Neural progenitor cell (in vitro differentiated cells): ENCODE measurements at regions not wholly inside any gene's neighbourhood (a gene's known extent, or its start where the extent isn't known, plus 50 kb on each side); places are given as distances from the start of the nearest gene placed in this dataset.

Experiments
- DNase-seq: peaks from one replicate; pipeline ENCODE4 v3.0.0-alpha.2; 2016; ENCODE audit warnings: low spot score
- H2AFZ ChIP-seq: fragments of 200-600 bp; sonication (generic); replicated peaks from 2 replicates; pipeline ENCODE4 v1.6.1; 2016; ENCODE audit warnings: antibody characterized with exemption
- H3F3A ChIP-seq: fragments of 200-600 bp; sonication (generic); 2 replicates; pipeline ENCODE4 v1.6.1; 2016; ENCODE audit warnings: antibody characterized with exemption, low read depth
- H3K27ac ChIP-seq: fragments of 200-600 bp; sonication (generic); 2 replicates; pipeline ENCODE4 v1.5.1; 2016; ENCODE audit warnings: mild to moderate bottlenecking
- H3K27me3 ChIP-seq: fragments of 200-600 bp; sonication (generic); 2 replicates; pipeline ENCODE4 v1.6.1; 2016; ENCODE audit warnings: mild to moderate bottlenecking, moderate library complexity
- H3K36me3 ChIP-seq: fragments of 200-600 bp; sonication (generic); 2 replicates; pipeline ENCODE4 v1.5.1; 2016
- H3K4me1 ChIP-seq: fragments of 200-600 bp; sonication (generic); 2 replicates; pipeline ENCODE4 v1.6.1; 2016; ENCODE audit warnings: mixed run types
- H3K4me2 ChIP-seq: fragments of 200-600 bp; sonication (generic); 2 replicates; pipeline ENCODE4 v1.6.1; 2016
- H3K4me3 ChIP-seq: fragments of 200-600 bp; sonication (generic); 2 replicates; pipeline ENCODE4 v1.5.1; 2016
- H3K79me2 ChIP-seq: fragments of 200-600 bp; sonication (generic); 2 replicates; pipeline ENCODE4 v1.6.1; 2016; ENCODE audit warnings: low read depth
- H3K9ac ChIP-seq: fragments of 200-600 bp; sonication (generic); 2 replicates; pipeline ENCODE4 v1.6.1; 2016
- H3K9me3 ChIP-seq: fragments of 200-600 bp; sonication (generic); 2 replicates; pipeline ENCODE4 v1.5.1; 2016; ENCODE audit warnings: low read depth
- H4K20me1 ChIP-seq: fragments of 200-600 bp; sonication (generic); 2 replicates; pipeline ENCODE4 v1.6.1; 2016; ENCODE audit warnings: low read depth
- H3K27ac Mint-ChIP-seq: 3 replicates; pipeline ENCODE4 v1.8.0; 2021; ENCODE audit warnings: mixed read lengths
- H3K27me3 Mint-ChIP-seq: 2 replicates; pipeline ENCODE4 v1.8.0; 2022; ENCODE audit warnings: low read depth, mild to moderate bottlenecking, inconsistent platforms, moderate library complexity, mixed read lengths; ENCODE audit not compliant: insufficient read depth
- H3K36me3 Mint-ChIP-seq: 3 replicates; pipeline ENCODE4 v1.8.0; 2021; ENCODE audit warnings: mixed read lengths
- H3K4me1 Mint-ChIP-seq: 3 replicates; pipeline ENCODE4 v1.8.0; 2021; ENCODE audit warnings: mixed read lengths
- H3K4me3 Mint-ChIP-seq: 3 replicates; pipeline ENCODE4 v1.8.0; 2021; ENCODE audit warnings: mild to moderate bottlenecking, moderate library complexity, mixed read lengths
- H3K9me3 Mint-ChIP-seq: 3 replicates; pipeline ENCODE4 v1.8.0; 2020; ENCODE audit warnings: mixed read lengths
- EZH2 ChIP-seq: fragments of 200-600 bp; sonication (generic); IDR thresholded peaks from 2 replicates; pipeline ENCODE4 v1.6.1; 2017; ENCODE audit warnings: antibody characterized with exemption, mild to moderate bottlenecking, moderate library complexity
- EZH2phosphoT487 ChIP-seq: fragments of 200-600 bp; sonication (generic); IDR thresholded peaks from 2 replicates; pipeline ENCODE4 v1.6.1; 2017; ENCODE audit warnings: antibody characterized with exemption
- TF ChIP-seq, protein P1 (sequence below): fragments of 200-600 bp; sonication (generic); IDR thresholded peaks from 2 replicates; pipeline ENCODE4 v1.5.1; 2017; ENCODE audit warnings: antibody characterized with exemption, mild to moderate bottlenecking

DNA sequence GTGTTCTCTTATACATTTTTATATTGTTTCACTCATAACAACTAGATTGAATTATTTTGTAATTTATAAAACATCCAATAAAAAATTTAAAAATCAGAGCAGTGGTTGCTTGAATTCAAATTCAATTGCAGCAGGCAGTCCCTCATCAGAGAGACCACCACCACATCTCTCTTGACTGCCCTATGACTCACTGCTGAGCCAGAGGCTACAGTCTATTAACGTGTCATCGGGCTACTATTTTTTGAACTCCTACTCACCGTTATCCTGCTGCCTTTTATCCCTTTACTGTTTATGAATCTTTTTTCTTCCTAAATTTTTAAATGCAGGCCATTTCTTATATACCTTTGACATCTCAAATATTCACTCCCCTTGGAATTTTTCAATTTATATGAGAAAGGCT lies 144.7 kb downstream of the BARHL2 start:
- Mint-ChIP-seq H3K9me3 (peaks cover 6% of the 10 kb centered on the region), H3K36me3 (no peaks in the 10 kb centered on the region), H3K4me1 (peaks cover 10% of the 10 kb centered on the region), H3K4me3 (no peak overlapping the region), H3K27ac (no peak overlapping the region), H3K27me3 (no peaks in the 10 kb centered on the region)
- H3K27me3 ChIP-seq = no peaks in the 10 kb centered on the region
- no peak overlapping the region for H3K9ac ChIP-seq
- no peak overlapping the region for H3K27ac ChIP-seq
- H3K36me3 ChIP-seq = no peaks in the 10 kb centered on the region
- H2AFZ ChIP-seq = no peak overlapping the region
- no peaks in the 10 kb centered on the region for H3F3A ChIP-seq
- DNase-seq = no peak
- H3K9me3 ChIP-seq = no peaks in the 10 kb centered on the region
- no peak for TF ChIP-seq EZH2phosphoT487
- no peak for TF ChIP-seq EZH2
- TF ChIP-seq, protein P1, sequence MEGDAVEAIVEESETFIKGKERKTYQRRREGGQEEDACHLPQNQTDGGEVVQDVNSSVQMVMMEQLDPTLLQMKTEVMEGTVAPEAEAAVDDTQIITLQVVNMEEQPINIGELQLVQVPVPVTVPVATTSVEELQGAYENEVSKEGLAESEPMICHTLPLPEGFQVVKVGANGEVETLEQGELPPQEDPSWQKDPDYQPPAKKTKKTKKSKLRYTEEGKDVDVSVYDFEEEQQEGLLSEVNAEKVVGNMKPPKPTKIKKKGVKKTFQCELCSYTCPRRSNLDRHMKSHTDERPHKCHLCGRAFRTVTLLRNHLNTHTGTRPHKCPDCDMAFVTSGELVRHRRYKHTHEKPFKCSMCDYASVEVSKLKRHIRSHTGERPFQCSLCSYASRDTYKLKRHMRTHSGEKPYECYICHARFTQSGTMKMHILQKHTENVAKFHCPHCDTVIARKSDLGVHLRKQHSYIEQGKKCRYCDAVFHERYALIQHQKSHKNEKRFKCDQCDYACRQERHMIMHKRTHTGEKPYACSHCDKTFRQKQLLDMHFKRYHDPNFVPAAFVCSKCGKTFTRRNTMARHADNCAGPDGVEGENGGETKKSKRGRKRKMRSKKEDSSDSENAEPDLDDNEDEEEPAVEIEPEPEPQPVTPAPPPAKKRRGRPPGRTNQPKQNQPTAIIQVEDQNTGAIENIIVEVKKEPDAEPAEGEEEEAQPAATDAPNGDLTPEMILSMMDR = no peak
- H3K4me2 ChIP-seq = no peak overlapping the region
- peaks cover 14% of the 10 kb centered on the region for H3K4me1 ChIP-seq
- no peaks in the 10 kb centered on the region for H3K79me2 ChIP-seq
- no peak overlapping the region for H3K4me3 ChIP-seq
- H4K20me1 ChIP-seq = no peaks in the 10 kb centered on the region

DNA sequence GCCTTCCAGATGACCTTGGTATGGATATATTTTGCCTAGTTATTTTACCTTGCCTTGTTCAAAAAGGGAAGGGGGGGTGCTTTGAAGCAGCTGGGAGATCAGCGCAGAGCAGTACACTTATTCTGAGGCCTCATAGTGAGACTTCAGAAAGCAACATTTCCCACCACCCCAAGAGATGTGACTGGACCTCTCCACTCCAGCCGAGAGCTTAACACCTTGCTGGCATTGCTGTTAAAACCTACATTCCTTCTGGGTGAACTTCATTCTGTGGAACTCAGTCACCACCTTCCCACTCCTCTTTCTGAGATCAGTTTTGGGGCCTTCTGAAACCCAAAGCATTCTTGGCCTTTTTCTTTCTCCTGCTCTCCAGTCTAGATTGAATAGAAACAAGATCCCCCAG lies 148.7 kb downstream of the BARHL2 start:
- Histone ChIP-seq H3K4me1 (peaks cover 25% of the 10 kb centered on the region), H3K79me2 (no peaks in the 10 kb centered on the region)
- H3K36me3 Mint-ChIP-seq = no peaks in the 10 kb centered on the region

DNA sequence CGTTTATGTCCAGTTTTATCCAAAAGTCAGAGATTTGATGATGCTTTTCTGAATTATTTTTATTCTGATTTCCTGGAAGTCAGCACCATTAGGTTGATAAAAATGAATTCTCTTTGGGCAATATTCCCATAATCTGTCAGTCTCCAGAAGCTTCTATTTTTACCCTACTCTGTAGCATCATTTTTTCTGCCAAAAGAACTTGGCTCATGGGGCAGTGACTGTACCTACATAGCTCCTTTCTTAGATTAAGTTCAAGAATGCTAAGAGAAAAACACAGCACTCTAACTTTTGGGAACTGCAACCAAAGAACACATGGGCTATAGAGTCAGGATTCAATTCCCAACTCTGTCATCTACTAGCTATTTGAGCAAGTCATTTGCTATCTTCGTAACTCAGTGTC lies 152.9 kb downstream of the BARHL2 start:
- TF ChIP-seq EZH2 (no peak), EZH2phosphoT487 (no peak)
- TF ChIP-seq, protein P1 = no peak
- no peak overlapping the region for H3K27ac ChIP-seq
- H3K9me3 ChIP-seq = no peaks in the 10 kb centered on the region
- no peaks in the 10 kb centered on the region for H3F3A ChIP-seq
- Mint-ChIP-seq H3K9me3 (peaks cover 2% of the 10 kb centered on the region), H3K27ac (no peak overlapping the region), H3K27me3 (peaks cover 3% of the 10 kb centered on the region), H3K36me3 (no peaks in the 10 kb centered on the region), H3K4me3 (no peak overlapping the region), H3K4me1 (peaks cover 40% of the 10 kb centered on the region)
- H3K4me3 ChIP-seq = no peak overlapping the region
- DNase-seq = no peak
- peaks cover 29% of the 10 kb centered on the region for H3K4me1 ChIP-seq
- no peak overlapping the region for H3K4me2 ChIP-seq
- H3K79me2 ChIP-seq = no peaks in the 10 kb centered on the region
- no peaks in the 10 kb centered on the region for H4K20me1 ChIP-seq
- no peak overlapping the region for H2AFZ ChIP-seq
- no peak overlapping the region for H3K9ac ChIP-seq
- H3K36me3 ChIP-seq = no peaks in the 10 kb centered on the region
- H3K27me3 ChIP-seq = peaks cover 8% of the 10 kb centered on the region

More for the DNA sequence above, 148.7 kb downstream of the BARHL2 start:
- no peak overlapping the region for H3K9ac ChIP-seq
- H4K20me1 ChIP-seq = no peaks in the 10 kb centered on the region
- H3K9me3 ChIP-seq = no peaks in the 10 kb centered on the region
- H3K4me2 ChIP-seq = no peak overlapping the region
- H3K27ac Mint-ChIP-seq = no peak overlapping the region
- peaks cover 6% of the 10 kb centered on the region for H3K9me3 Mint-ChIP-seq
- H3K4me3 ChIP-seq = no peak overlapping the region
- no peaks in the 10 kb centered on the region for H3F3A ChIP-seq
- peaks cover 3% of the 10 kb centered on the region for H3K27me3 Mint-ChIP-seq
- TF ChIP-seq, protein P1 = no peak
- TF ChIP-seq EZH2phosphoT487 (no peak), EZH2 (no peak)
- no peak overlapping the region for H3K4me3 Mint-ChIP-seq
- H3K4me1 Mint-ChIP-seq = peaks cover 10% of the 10 kb centered on the region
- H3K27me3 ChIP-seq = no peaks in the 10 kb centered on the region
- no peak for DNase-seq
- no peak overlapping the region for H2AFZ ChIP-seq
- H3K27ac ChIP-seq = no peak overlapping the region
- no peaks in the 10 kb centered on the region for H3K36me3 ChIP-seq
